A549 (cell line): ENCODE measurements at regions not wholly inside any gene's neighbourhood (a gene's known extent, or its start where the extent isn't known, plus 50 kb on each side); places are given as distances from the start of the nearest gene placed in this dataset.

Source experiments
- CBX8 ChIP-seq: fragments of 200-600 bp; sonication (generic); IDR thresholded peaks from 2 replicates; pipeline ENCODE4 v1.6.1; 2016
- CTCF ChIP-seq: fragments of >200 bp; sonication (Bioruptor Twin); formaldehyde crosslinking; IDR thresholded peaks from 3 replicates; pipeline ENCODE4 v1.5.1; 2016
- GATA3 ChIP-seq: IDR thresholded peaks from 2 replicates; pipeline ENCODE4 v1.6.1; 2012; ENCODE audit warnings: borderline replicate concordance
- JUN ChIP-seq, 2 experiments: fragments of >200 bp; sonication (Bioruptor Twin); formaldehyde crosslinking; IDR thresholded peaks; 2 replicates in 1 of 2; 3 replicates in 1 of 2; pipeline ENCODE4 v1.6.1; 2016 to 2017
- MYC ChIP-seq: IDR thresholded peaks from 2 replicates; pipeline ENCODE4 v1.6.1; 2012; ENCODE audit warnings: mild to moderate bottlenecking, inconsistent platforms, low read length, improper control_type of control experiment, borderline replicate concordance
- PBX3 ChIP-seq: IDR thresholded peaks from 2 replicates; pipeline ENCODE4 v1.6.1; 2012
- TF ChIP-seq, protein P1 (sequence below): fragments of 200-600 bp; sonication (generic); IDR thresholded peaks from 2 replicates; pipeline ENCODE4 v1.6.1; 2016; ENCODE audit warnings: antibody characterized with exemption, mild to moderate bottlenecking, moderate library complexity

DNA sequence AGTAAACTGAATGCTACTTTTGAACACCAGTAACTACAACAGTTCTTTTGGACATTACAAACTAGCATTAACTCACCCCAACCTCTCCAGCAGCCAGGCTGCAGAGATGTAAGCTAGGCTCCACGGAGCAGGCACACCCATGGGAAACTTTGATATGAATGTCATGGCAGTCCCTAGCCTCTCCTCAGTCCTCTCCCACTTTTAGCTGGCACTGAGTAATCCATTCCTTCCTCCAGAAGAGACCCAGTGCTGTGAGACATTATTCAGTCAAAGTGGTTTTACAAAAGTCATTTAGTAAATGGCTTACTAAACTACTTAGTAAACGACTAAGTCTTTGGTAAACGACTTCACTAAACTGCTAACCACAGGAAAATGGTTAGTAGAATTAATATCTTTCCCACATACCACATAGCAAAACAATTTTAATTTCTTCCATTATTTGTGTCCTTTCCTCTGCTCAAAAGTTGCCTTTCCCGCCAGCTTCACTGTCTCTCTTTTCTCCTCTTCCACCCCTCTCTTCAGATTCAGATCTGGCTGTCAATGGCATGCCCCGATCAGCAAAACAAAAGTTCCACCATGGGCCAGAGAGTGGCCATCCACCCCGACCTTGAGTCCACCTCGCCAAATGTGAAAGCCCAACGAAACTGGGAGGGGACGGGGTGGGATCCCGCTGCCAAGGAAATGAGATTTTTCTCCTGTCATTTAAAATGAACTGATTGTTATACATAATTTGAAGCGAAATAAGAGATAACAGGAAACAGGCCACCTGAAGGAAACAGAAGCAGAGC, 67.5 kb upstream of the TJP1 start:
- TF ChIP-seq JUN (IDR thresholded peaks at IDR 0.05) (no peak), CBX8 (no peak), CTCF (no peak), PBX3 (no peak), GATA3 (no peak), MYC (no peak)
- TF ChIP-seq, protein P1, sequence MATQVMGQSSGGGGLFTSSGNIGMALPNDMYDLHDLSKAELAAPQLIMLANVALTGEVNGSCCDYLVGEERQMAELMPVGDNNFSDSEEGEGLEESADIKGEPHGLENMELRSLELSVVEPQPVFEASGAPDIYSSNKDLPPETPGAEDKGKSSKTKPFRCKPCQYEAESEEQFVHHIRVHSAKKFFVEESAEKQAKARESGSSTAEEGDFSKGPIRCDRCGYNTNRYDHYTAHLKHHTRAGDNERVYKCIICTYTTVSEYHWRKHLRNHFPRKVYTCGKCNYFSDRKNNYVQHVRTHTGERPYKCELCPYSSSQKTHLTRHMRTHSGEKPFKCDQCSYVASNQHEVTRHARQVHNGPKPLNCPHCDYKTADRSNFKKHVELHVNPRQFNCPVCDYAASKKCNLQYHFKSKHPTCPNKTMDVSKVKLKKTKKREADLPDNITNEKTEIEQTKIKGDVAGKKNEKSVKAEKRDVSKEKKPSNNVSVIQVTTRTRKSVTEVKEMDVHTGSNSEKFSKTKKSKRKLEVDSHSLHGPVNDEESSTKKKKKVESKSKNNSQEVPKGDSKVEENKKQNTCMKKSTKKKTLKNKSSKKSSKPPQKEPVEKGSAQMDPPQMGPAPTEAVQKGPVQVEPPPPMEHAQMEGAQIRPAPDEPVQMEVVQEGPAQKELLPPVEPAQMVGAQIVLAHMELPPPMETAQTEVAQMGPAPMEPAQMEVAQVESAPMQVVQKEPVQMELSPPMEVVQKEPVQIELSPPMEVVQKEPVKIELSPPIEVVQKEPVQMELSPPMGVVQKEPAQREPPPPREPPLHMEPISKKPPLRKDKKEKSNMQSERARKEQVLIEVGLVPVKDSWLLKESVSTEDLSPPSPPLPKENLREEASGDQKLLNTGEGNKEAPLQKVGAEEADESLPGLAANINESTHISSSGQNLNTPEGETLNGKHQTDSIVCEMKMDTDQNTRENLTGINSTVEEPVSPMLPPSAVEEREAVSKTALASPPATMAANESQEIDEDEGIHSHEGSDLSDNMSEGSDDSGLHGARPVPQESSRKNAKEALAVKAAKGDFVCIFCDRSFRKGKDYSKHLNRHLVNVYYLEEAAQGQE, result no peak
